Islet of Langerhans (tissue), 1 donor: ENCODE measurements at regions not wholly inside any gene's neighbourhood (a gene's known extent, or its start where the extent isn't known, plus 50 kb on each side); places are given as distances from the start of the nearest gene placed in this dataset.

Source experiments
- FAIRE-seq: peaks from one replicate; lab custom pipeline; 2011; peaks lifted over from hg19 to GRCh38; lab: Jason Lieb, UNC

DNA sequence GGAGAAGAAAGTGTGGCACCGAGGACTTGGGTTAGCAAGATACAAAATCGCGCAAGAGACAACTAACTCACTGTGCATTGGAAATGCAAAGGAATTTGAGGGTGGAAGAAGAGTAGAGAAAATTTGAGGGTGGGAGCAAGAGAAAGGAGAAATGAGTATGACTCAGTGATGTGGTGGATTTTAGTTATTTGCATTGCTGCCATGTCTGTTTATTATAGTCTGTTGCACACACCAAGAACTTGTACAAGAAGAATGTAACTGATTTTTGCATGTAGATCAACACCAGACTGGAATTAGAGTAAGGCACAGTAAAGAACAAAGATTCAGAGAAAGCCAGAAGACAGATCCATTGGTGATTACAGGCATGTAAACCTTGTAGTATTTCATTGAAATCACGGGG is 71.6 kb upstream of the SMIM36 start:
- FAIRE-seq, result no peak

DNA sequence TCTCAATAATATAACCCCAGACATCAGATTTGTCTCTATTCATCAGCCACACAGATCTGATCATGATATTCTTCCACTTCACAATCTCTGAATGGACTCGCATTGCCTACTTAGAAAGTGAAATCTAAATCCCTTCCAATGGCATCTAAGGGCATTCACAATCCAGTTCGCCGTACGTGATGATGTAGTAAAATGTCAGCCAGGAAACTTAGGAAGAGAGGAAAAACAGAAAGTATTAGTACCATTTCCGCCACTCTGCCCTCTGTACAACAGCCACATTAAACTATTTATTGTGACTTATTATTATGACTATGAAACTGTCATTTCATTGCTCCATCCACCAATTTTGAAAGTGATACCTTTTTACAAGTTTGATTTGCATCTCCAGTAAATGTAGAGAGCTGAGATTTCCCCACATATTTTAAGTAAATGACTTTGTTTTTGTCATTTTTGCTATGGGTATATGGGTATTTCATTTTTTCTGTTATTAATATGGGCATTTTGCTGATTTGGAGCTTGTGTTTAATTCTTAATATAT is 69.4 kb upstream of the SMIM36 start:
- FAIRE-seq, result no peak

DNA sequence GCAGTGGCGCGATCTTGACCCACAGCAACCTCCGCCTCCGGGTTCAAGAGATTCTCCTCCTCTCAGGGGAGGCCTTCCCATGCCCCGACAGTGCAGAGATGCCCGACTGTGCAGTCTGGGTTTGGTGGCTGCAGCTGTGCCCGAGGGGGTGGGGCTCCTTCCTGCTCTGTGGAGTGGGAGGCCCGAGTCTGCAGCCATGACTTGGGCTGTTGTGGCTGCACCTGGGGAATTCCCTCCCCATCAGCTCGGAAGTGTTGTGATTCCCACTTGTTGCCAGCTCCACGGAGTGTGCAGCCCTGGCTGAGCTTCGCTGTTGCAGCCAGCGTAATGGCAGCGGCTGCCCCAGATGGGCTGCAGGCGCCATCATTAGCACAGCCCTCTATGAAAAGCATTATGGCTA is 66.4 kb upstream of the SMIM36 start:
- no peak for FAIRE-seq

DNA sequence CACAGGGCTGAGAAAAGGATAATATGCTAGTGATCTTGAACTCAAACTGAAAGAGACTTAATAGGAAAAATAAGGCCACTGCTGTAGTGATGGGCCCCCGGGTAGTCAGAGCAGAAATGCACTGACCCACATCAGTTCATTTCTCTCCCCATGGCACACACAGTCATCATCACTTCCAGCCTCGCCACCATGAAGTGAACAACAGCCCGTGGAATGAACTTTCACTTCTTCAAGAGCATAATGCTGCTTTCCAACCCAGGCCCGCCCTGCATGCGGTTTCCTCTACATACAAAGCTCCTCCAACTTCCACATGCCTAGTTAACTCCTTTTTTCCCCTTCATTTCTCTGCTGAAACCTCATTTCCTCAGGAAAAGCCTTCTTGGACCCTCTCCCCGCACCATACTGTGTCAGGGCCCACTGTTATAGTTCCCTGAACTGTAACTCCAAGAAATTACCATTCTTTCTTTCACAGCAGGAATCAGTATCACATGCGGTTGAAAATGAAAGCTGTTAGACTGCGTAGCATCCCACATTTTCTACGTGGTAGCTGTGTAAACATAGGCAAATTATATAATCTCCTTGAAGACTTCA is 65.8 kb upstream of the SMIM36 start:
- FAIRE-seq, result no peak

DNA sequence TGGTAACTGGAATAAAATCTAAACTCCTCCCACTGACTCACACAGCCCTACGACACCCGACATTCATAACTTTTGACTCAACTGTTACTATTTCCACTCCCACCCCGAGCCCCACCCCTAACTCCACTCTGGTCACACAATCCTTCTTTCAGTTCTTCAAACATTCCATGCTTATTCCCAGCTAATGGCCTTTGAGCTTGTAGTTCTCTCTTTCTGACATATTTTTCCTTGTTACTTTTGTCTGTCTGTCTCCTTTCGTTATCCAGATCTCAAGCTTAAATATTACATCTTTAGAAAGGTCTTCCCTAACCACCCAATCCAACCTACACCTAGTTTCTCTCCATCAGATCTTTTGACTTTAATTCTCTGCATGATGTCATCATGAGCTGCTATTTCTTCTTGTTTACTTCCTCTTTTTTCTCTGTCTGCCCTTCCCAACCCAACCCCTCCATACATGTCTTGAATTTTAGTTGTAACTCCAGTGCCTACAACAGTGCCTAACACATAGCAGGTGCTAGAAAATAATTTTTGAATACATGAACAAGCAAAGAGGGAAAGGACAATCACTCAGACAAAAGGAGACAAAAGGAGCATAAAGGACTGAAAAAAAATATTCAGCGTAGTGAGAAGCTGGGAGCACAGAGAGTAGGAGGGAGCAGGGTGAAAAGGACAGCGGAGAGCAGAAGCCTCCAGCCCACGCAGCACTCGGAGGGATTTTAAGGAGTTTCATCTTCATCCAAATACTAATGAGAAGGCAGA is 65.2 kb upstream of the SMIM36 start:
- FAIRE-seq, result no peak

DNA sequence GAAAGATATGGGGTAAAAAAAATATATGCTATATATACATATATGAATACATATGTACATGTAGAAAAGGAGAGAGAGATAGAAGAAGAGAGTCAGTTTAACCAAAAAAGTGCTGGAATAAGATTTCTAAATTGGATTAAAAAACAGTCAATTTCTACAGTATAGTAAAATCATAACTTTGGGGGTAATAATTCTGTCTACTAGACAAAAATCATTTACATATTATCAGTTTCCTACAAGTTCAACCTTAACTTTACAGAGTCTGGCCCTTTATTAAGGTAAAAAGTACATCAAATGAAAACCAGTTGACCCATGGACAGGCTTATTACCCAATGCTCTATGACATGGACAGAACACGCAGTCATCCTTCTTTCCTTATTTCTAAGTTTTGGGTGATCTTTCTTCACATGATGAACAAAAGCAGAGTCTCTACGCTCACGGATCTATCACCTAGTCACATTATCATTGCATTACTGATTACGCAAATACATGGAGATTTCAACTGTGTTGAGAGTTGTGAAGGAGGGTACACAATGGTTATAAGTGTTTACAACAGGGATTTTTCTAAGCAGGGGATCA is 63.9 kb upstream of the SMIM36 start:
- FAIRE-seq, result no peak

DNA sequence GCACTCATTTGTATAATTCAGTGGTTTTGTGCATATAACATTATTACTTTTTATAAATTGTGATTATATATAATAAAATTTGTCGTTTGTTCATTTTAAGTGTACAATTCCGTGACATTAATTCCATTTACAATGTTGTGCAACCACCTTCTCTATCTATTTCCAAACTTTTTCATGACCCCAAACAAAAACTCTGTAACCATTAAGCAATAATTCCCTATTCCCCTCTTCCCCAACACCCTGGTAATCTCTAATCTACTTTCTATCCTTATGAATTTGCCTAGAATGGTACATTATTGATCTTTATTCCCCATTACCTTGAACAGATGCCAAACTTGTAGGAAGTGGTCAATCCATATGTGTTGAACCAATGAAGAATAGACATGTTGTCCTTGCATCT is 61.3 kb upstream of the SMIM36 start:
- no peak for FAIRE-seq

DNA sequence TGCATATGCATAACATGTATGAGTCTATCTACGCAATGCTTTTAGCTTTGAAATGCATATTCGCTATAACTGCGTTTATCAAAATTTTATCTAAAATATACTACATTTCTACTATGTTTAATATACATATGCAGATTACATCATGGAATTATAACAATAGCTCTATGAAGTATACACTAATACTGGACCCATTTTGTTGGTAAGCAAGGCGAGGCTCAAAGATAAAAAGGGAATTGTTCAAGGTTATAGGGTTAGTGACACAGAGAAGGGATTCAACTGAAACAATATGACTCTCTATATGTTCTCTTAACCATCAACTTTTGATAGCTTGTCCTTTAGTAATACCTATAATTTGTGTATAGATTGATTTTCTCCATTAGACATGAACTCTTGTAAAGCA is 60.9 kb upstream of the SMIM36 start:
- no peak for FAIRE-seq

DNA sequence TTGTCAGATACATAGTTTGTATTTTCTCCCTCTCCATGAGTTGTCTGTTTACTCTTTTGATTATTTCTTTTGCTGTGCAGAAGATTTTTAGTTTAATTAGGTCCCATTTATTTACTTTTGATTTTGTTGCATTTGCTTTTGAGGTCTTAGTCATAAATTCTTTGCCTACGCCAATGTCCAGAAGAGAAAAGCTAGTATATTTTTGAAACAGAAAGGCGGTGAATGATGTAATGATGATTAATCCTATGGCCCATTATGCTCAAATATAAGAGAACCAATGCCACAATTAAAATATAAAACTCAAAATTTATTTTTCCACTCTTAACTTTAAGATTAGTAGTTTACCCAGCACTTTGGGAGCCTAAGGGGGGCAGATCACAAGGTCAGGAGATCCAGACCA is 59.8 kb upstream of the SMIM36 start:
- FAIRE-seq, result no peak

DNA sequence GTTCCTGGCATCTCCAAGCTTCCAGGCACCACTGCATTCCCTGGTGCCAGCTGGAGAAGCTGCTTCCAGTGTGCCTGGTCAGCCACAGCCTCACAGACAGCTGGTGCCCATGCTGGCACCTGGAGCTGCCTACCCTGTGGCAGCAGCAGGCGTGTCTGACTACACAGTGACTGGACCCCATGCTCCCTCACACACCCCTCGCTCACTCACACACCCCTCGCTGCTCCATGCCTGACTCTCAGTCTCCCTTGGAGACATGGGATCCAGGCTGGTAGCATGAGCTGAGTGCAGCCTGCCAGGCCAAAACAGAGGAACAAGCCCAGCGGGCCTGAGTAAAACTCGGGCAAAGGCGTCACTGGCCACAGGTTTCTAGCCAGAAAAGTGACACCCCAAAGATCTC is 59.1 kb upstream of the SMIM36 start:
- FAIRE-seq, result no peak

DNA sequence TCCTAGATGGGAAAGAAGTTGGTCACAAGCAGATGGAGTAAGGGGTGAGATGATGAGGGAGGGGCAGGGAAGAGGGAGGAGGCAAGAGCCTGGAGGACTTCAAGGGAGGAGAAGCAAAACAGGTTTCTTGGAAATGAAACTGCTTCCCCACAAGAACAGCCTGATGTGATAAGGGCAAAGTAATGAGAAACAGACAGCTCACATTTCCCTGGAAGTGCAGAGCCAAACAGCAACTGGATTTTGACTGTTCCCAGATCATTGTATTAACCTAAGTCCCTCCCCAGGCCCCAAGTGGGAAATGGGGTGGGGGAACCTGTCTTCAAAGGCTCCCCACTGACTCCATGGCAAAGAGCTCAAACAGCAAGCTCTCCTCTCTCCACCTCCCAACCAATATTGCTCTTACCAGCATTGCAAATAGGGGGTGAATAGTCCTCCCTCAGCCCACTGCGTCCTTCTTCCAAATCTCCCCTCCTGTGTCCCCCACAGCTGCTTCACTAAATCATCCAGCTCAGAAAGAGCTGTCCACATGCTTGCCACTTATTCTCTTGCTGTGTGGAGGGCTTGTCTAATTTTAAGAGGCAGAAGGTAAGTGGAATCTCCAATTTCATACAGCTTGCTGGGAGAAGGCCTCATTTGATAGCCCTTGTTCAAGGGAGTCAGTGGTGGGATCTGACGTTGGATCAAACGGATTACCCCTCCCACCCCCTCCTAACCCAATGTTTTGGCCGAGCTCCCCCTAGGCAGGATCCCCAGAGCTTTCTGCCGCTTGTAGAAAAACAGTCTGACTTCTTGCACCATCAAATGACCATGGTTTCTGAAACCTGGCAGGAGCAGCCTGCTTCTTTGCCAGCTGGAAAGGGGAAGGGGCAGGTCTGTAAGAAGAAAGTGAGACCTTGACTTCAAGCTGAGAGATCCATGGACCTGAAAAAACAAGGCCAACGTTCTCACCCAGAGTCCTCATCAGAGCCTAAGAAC is 56.3 kb upstream of the SMIM36 start:
- FAIRE-seq, result no peak

DNA sequence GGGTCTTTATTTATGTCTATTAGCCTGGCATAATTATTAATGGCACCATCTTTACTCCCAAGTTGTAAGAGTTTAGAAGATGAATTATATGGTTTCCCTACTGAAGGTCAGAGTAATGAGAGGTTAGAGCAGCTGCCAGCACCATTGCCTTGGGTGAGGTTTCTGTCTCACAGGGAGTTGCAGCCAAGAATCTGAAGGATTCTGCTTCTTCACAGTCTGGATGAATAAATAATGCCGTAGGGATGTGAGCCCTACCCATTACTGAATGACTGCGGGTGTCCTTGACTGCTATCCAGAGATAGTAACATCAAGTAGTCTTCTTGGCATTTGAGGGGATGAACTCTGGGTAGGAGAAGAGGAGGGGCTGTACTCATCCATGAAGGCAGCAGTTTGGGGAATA is 52.8 kb upstream of the SMIM36 start:
- FAIRE-seq, result no peak

DNA sequence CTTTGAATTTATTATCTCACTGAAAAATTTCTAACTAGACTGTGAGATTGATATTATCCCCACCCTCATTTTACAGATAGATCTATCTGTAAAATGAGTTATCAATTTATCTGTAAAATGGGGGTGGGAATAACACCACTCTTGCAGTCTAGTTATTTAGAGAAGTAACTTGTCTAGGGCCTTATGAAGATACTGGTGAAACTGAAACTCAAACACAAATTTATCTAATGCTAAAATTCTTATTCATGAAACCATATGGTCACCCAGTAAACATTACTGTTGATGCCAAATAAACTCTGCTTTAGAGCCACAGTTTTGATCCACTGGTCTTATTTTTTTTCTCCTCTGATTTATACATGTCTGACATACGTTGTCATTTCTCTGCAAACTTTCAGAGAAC is 52.1 kb upstream of the SMIM36 start:
- FAIRE-seq, result no peak

DNA sequence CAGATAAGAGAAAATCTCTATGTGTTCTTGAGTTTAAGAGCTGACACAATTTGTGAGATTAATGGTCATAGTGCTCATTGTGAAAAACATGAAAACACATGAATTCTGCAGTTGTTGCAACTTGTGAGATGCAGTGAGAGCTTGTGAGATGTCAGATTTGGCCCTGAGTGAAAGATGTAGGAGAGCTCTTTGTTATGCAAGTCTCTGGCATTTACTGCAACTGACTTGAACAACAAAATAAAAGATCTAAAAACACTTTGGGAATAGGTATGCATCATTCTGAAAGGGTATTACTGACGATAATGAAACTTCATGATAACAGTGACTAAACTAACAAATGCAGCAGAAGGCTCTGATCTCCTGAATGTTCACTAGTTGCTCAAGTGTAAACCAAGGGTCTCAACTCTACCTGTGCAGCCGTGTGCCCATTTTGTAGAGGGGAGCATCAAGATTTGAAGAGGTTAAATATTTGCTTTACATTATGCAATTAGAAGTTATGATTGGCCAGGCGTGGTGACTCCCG is 50.8 kb upstream of the SMIM36 start:
- no peak for FAIRE-seq

DNA sequence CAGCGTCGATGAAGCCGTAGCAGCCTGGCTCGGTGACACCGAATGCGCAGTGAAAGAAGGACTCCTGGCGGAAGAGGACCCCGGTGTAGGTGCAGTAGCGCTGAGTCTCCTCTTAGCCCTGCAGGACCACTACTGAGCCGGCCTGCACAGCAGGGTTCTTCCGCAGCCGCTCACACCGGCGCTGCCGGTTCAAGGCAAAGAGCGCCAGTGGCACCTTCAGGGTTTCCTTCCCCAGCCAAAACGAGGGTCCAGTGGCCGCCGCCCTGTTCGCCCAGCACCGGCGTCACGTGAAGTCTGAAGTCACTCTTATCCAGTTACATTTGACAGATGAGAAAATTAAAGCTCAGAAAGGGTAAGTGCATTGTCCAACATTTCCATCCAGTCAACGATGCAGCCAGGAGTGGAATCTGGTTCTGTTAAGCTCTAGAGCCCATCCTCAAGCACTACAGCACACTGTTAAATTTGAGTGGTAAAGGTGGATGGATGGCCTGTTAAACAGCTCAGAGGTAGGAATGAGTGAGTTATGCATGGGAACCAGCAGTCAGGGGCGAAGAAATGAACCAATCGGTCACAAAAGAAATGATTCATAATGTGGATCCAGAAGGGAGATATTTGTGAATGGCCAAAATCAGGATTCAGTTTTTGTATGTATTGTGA is 50.2 kb upstream of the SMIM36 start:
- no peak for FAIRE-seq
